GM12874 (cell line): ENCODE measurements at regions not wholly inside any gene's neighbourhood (a gene's known extent, or its start where the extent isn't known, plus 50 kb on each side); places are given as distances from the start of the nearest gene placed in this dataset.
A peak's percentile ranks its signal among the peaks of the same experiment; 100 is the strongest.

Experiments
- CTCF ChIP-seq: IDR thresholded peaks from 2 replicates; pipeline ENCODE4 v1.5.1; 2011; ENCODE audit warnings: low read depth, mild to moderate bottlenecking, control low read depth, low read length, moderate library complexity; ENCODE audit not compliant: insufficient read depth

- no peak for TF ChIP-seq CTCF
Observed at GRCh38 chr14:76947838-76948184, 80.7 kb downstream of the IRF2BPL start.

GRCh38 chr14:76947078-76947837 is 81.2 kb downstream of the IRF2BPL start:
- peak; percentile 55 for TF ChIP-seq CTCF

GRCh38 chr14:76946753-76947077 is 81.8 kb downstream of the IRF2BPL start:
- TF ChIP-seq CTCF = no peak

- no peak for TF ChIP-seq CTCF
Observed at GRCh38 chr14:76943072-76943471, 85.4 kb downstream of the IRF2BPL start.

GRCh38 chr14:76941946-76942805 is 86.3 kb downstream of the IRF2BPL start:
- TF ChIP-seq CTCF = no peak

GRCh38 chr14:76941544-76941943 is 87.0 kb downstream of the IRF2BPL start:
- TF ChIP-seq CTCF = no peak

- TF ChIP-seq CTCF = no peak
Observed at GRCh38 chr14:76940021-76940760, 88.3 kb downstream of the IRF2BPL start.
